ENCODE measurements at regions not wholly inside any gene's neighbourhood (a gene's known extent, or its start where the extent isn't known, plus 50 kb on each side); places are given as distances from the start of the nearest gene placed in this dataset.

DNA sequence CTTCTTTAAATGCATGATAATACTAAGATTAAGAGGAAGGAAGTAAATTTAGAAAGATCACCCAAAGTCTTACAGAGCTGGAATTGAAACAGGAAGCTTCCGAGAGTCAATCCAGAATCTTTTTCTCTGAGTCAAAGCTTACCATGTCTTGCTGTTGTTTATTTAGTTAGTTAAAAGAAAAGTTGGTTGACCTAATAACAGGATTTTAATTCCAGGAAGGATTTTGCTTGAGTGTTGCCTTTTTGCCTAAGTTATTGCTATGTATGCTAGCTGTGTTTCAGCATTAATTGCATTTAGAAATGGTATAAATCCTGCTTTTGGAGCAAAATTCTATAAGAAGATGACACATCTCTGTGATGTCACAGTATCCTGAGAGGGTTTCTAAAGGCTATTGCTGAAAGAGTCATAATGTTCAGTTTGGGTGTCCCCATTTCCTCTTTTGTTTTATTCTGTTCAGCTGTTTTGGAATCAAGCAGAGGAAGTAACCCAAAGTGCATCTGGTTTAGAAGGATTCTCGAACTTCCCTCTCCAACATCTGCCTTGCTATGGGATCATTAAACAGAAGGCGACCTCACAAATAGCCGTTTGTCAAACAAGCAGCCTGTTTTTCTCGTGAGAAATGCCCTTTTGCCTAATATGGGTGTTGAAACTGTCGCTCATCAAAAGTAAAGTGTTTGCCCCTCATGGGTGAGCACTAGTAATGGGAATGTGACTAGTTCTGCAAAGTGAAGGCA, 271.5 kb upstream of the MMADHC start:
- TF ChIP-seq, protein P1, sequence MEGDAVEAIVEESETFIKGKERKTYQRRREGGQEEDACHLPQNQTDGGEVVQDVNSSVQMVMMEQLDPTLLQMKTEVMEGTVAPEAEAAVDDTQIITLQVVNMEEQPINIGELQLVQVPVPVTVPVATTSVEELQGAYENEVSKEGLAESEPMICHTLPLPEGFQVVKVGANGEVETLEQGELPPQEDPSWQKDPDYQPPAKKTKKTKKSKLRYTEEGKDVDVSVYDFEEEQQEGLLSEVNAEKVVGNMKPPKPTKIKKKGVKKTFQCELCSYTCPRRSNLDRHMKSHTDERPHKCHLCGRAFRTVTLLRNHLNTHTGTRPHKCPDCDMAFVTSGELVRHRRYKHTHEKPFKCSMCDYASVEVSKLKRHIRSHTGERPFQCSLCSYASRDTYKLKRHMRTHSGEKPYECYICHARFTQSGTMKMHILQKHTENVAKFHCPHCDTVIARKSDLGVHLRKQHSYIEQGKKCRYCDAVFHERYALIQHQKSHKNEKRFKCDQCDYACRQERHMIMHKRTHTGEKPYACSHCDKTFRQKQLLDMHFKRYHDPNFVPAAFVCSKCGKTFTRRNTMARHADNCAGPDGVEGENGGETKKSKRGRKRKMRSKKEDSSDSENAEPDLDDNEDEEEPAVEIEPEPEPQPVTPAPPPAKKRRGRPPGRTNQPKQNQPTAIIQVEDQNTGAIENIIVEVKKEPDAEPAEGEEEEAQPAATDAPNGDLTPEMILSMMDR (conservative IDR thresholded peaks at IDR 0.05 in 1 of 2, IDR thresholded peaks at IDR 0.05 in 1 of 2; ENCODE audit: extremely low read depth in 1 of 2, insufficient read depth in 1 of 2, low read depth in 1 of 2, low read length in 2 of 2) = no peak
- no peak for TF ChIP-seq EZH2 (IDR thresholded peaks at IDR 0.05; ENCODE audit: borderline replicate concordance, low read length)
